Endothelial cell of umbilical vein (primary cell): ENCODE measurements at regions not wholly inside any gene's neighbourhood (a gene's known extent, or its start where the extent isn't known, plus 50 kb on each side); places are given as distances from the start of the nearest gene placed in this dataset.

Experiments
- BruUV-seq: library from RNA; stranded (reverse); fragments of 400-500 nt; replicated peaks from 2 replicates; lab custom pipeline; 2021; lab: Mats Ljungman, UMichigan
- CTCF ChIA-PET: fragments of 300-600, 350-600 bp; sonication (Branson Sonifier 250); formaldehyde crosslinking; loops from one replicate; lab custom pipeline; 2021; ENCODE audit warnings: antibody characterized with exemption, inconsistent platforms; lab: Charles Lee
- POLR2A ChIA-PET: fragments of 300-600, 350-600 bp; sonication (Branson Sonifier 250); formaldehyde crosslinking; loops from one replicate; lab custom pipeline; 2021; ENCODE audit warnings: antibody characterized with exemption, inconsistent platforms; lab: Charles Lee
- DNase-seq: peaks from one replicate; pipeline ENCODE4 v3.0.0-alpha.2; 2011; ENCODE audit warnings: low read depth, low spot score
- FAIRE-seq: peaks from 2 replicates; lab custom pipeline; 2011; peaks lifted over from hg19 to GRCh38; lab: Jason Lieb, UNC
- H2AFZ ChIP-seq: 2 replicates; pipeline ENCODE4 v1.6.0; 2012; ENCODE audit warnings: low read depth, low read length, control low read depth, inconsistent platforms
- H3K27ac ChIP-seq: 2 replicates; pipeline ENCODE4 v1.5.1; 2011; ENCODE audit warnings: low read depth, mild to moderate bottlenecking, control low read depth, low read length, moderate library complexity; ENCODE audit not compliant: insufficient read depth
- H3K27me3 ChIP-seq, 2 experiments: 2 replicates each; pipeline versions ENCODE4 v1.6.0 to v1.6.1; 2011; ENCODE audit warnings: low read length in 2 of 2, mixed read lengths in 1 of 2; ENCODE audit not compliant: control insufficient read depth in 2 of 2, insufficient read depth in 2 of 2
- H3K36me3 ChIP-seq, 2 experiments: 2 replicates in 1 of 2; 3 replicates in 1 of 2; pipeline ENCODE4 v1.5.1; 2011; ENCODE audit warnings: low read length in 2 of 2, mild to moderate bottlenecking in 1 of 2, moderate library complexity in 1 of 2; ENCODE audit not compliant: control insufficient read depth in 2 of 2, insufficient read depth in 2 of 2; ENCODE audit errors: extremely low read depth in 1 of 2
- H3K4me1 ChIP-seq: 3 replicates; pipeline ENCODE4 v1.5.1; 2011; ENCODE audit warnings: mild to moderate bottlenecking, low read length; ENCODE audit not compliant: control insufficient read depth, insufficient read depth; ENCODE audit errors: extremely low read depth
- H3K4me2 ChIP-seq: 2 replicates; pipeline ENCODE4 v1.6.1; 2011; ENCODE audit warnings: low read length, control low read depth, mixed read lengths; ENCODE audit not compliant: insufficient read depth
- H3K4me3 ChIP-seq, 3 experiments: fragments of 200-600 bp in 1 of 3; sonication (generic), shearing (Covaris generic) in 1 of 3; replicated peaks in 1 of 3; 2 replicates each; pipeline ENCODE4 v1.5.1; 2011 to 2016; ENCODE audit warnings: control low read depth in 3 of 3, low read length in 3 of 3, mild to moderate bottlenecking in 2 of 3, inconsistent platforms in 1 of 3, low read depth in 1 of 3, moderate library complexity in 1 of 3; ENCODE audit not compliant: insufficient read depth in 1 of 3
- H3K79me2 ChIP-seq: 2 replicates; pipeline ENCODE4 v1.6.0; 2012; ENCODE audit warnings: low read length, inconsistent platforms; ENCODE audit not compliant: control insufficient read depth, insufficient read depth
- H3K9ac ChIP-seq: replicated peaks from 2 replicates; pipeline ENCODE3; 2011; ENCODE audit warnings: low read length, control low read depth; ENCODE audit not compliant: insufficient read depth; ENCODE audit errors: extremely low read depth
- H3K9me1 ChIP-seq: replicated peaks from 3 replicates; pipeline ENCODE4 v1.6.0; 2011; ENCODE audit warnings: mild to moderate bottlenecking, low read length; ENCODE audit not compliant: control insufficient read depth, insufficient read depth; ENCODE audit errors: extremely low read depth
- H3K9me3 ChIP-seq: replicated peaks from 2 replicates; pipeline ENCODE4 v1.5.1; 2012; ENCODE audit warnings: low read length, inconsistent platforms; ENCODE audit not compliant: control insufficient read depth, insufficient read depth
- H4K20me1 ChIP-seq: replicated peaks from 2 replicates; pipeline ENCODE3; 2011; ENCODE audit warnings: mild to moderate bottlenecking, low read length; ENCODE audit not compliant: control insufficient read depth, insufficient read depth; ENCODE audit errors: extremely low read depth
- EZH2 ChIP-seq: IDR thresholded peaks from 2 replicates; pipeline ENCODE4 v1.6.1; 2012; ENCODE audit warnings: borderline replicate concordance, low read depth, mild to moderate bottlenecking, moderate library complexity, low read length, inconsistent platforms; ENCODE audit not compliant: severe bottlenecking
- FOS ChIP-seq: IDR thresholded peaks from 2 replicates; pipeline ENCODE4 v1.6.1; 2011; ENCODE audit warnings: mild to moderate bottlenecking, low read length, moderate library complexity, borderline replicate concordance; ENCODE audit not compliant: insufficient read depth
- GATA2 ChIP-seq: IDR thresholded peaks from 2 replicates; pipeline ENCODE4 v1.7.0; 2011; ENCODE audit warnings: low read depth, mild to moderate bottlenecking, moderate library complexity, mixed read lengths, low read length; ENCODE audit not compliant: insufficient read length, insufficient read depth
- JUN ChIP-seq: IDR thresholded peaks from 2 replicates; pipeline ENCODE4 v1.6.1; 2011; ENCODE audit warnings: borderline replicate concordance, low read depth; ENCODE audit not compliant: insufficient read length, insufficient read depth
- MYC ChIP-seq: IDR thresholded peaks from one replicate; pipeline ENCODE4 v1.6.1; 2011; ENCODE audit warnings: mild to moderate bottlenecking, low read depth, low read length
- POLR2A ChIP-seq: IDR thresholded peaks from 2 replicates; pipeline ENCODE4 v1.6.1; 2012; ENCODE audit warnings: low read depth, mild to moderate bottlenecking, control low read depth, low read length
- dilution Hi-C: fragments of 300-500 bp; cut with MboI; formaldehyde crosslinking; loops from one replicate; pipeline ENCODE4 v1.15.0; 2019; ENCODE audit warnings: low sequenced_read_pairs; ENCODE audit not compliant: extremely low pct_ligation_motif_present
- intact Hi-C: fragments of 100-400 bp; cut with micrococcal nuclease; formaldehyde crosslinking; loops from one replicate; pipeline ENCODE4 v1.10.0; 2022
- TF ChIP-seq, protein P1 (sequence below), 2 donors: IDR thresholded peaks; 1 replicate in 1 of 2; 2 replicates in 1 of 2; pipeline ENCODE4 v1.5.1; 2011; ENCODE audit warnings: low read length in 2 of 2, mild to moderate bottlenecking in 2 of 2, moderate library complexity in 2 of 2, control low read depth in 1 of 2, inconsistent platforms in 1 of 2, low read depth in 1 of 2; ENCODE audit not compliant: insufficient read depth in 1 of 2; ENCODE audit errors: extremely low read depth in 1 of 2
- TF ChIP-seq, protein P2 (sequence below): IDR thresholded peaks from 2 replicates; pipeline ENCODE4 v1.6.1; 2011; ENCODE audit not compliant: insufficient read depth, insufficient read length

DNA sequence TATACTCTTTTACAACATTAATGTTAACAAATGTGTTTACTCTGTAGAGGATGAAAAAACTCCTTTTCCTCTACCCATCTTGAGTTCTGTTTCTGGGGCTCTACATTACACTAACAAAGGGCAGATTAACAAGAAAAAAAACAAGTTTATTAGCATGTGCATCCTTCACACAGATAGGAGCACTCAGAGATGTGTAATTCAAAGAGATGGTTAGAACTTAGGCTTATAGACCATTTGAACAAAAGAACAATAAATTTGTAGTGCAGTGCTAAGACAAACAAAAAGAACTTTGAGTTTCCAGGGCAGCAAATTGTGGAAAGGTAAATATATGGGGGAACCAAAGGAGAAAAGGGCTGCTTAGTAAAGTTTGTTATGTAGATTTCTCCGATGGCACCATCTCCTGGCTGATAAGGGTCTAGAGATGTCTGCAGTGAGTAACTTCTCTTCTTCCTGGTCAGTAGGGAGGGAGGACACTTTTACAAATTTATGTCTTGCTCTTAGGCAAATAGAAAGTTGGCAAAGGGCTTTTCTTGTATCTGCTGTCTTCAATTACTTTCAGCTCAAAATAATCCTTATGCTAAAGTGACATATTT lies 1249.9 kb upstream of the TENM3 start:
- dilution Hi-C loops (no loop called here), intact Hi-C loops (no loop called here)
- Histone ChIP-seq H4K20me1 (no peaks in the 10 kb centered on the region), H3K27ac (no peak overlapping the region), H3K9me1 (no peaks in the 10 kb centered on the region), H3K36me3 (no peaks in the 10 kb centered on the region), H3K9ac (no peak overlapping the region), H3K9me3 (peaks cover 2% of the 10 kb centered on the region), H3K79me2 (no peaks in the 10 kb centered on the region), H3K4me2 (no peak overlapping the region), H3K4me1 (no peaks in the 10 kb centered on the region), H3K27me3 (no peaks in the 10 kb centered on the region), H2AFZ (no peak overlapping the region), H3K4me3 (no peak overlapping the region)
- ChIA-PET POLR2A (no interaction called here), CTCF (no interaction called here)
- no TSS peak for BruUV-seq
- DNase-seq: no peak
- FAIRE-seq: no peak
- TF ChIP-seq POLR2A: no peak

DNA sequence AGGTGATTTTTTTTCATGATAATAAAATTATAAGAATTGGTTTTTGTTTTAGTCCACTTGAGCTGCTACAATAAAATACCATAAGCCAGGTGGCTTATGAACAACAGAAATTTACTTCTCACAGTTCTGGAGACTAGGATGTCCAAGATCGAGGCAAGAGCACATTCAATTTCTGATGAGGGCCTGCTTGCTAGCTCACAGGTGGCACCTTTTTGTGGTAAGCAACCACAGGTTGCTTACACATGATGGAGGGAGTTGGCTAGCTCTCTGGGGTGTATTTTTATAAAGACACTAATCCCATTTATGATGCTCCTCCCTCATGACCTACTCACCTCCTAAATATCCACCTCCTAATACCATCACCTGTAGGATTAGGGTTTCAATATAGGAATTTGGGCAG lies 1248.5 kb upstream of the TENM3 start:
- no peaks in the 10 kb centered on the region for H3K27me3 ChIP-seq
- ChIA-PET POLR2A (no interaction called here), CTCF (no interaction called here)
- H3K9me3 ChIP-seq: peaks cover 2% of the 10 kb centered on the region
- no peaks in the 10 kb centered on the region for H3K79me2 ChIP-seq
- no peak overlapping the region for H2AFZ ChIP-seq
- H3K27ac ChIP-seq: no peak overlapping the region
- dilution Hi-C loops: no loop called here
- intact Hi-C loops: no loop called here
- DNase-seq (no peak), FAIRE-seq (no peak)
- H3K4me2 ChIP-seq: no peak overlapping the region
- BruUV-seq: no TSS peak
- H3K36me3 ChIP-seq: no peaks in the 10 kb centered on the region
- no peak overlapping the region for H3K9ac ChIP-seq
- no peaks in the 10 kb centered on the region for H3K4me1 ChIP-seq
- no peaks in the 10 kb centered on the region for H4K20me1 ChIP-seq
- TF ChIP-seq, protein P1, sequence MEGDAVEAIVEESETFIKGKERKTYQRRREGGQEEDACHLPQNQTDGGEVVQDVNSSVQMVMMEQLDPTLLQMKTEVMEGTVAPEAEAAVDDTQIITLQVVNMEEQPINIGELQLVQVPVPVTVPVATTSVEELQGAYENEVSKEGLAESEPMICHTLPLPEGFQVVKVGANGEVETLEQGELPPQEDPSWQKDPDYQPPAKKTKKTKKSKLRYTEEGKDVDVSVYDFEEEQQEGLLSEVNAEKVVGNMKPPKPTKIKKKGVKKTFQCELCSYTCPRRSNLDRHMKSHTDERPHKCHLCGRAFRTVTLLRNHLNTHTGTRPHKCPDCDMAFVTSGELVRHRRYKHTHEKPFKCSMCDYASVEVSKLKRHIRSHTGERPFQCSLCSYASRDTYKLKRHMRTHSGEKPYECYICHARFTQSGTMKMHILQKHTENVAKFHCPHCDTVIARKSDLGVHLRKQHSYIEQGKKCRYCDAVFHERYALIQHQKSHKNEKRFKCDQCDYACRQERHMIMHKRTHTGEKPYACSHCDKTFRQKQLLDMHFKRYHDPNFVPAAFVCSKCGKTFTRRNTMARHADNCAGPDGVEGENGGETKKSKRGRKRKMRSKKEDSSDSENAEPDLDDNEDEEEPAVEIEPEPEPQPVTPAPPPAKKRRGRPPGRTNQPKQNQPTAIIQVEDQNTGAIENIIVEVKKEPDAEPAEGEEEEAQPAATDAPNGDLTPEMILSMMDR (IDR thresholded peaks at IDR 0.05; ENCODE audit: extremely low read depth in 1 of 2, insufficient read depth in 1 of 2, low read depth in 1 of 2, low read length in 2 of 2): no peak
- TF ChIP-seq MYC: no peak
- TF ChIP-seq, protein P2, sequence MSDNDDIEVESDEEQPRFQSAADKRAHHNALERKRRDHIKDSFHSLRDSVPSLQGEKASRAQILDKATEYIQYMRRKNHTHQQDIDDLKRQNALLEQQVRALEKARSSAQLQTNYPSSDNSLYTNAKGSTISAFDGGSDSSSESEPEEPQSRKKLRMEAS: no peak
- no peak for TF ChIP-seq POLR2A
- TF ChIP-seq GATA2: no peak
- TF ChIP-seq FOS: no peak
- TF ChIP-seq EZH2: no peak
- TF ChIP-seq JUN: no peak
- no peaks in the 10 kb centered on the region for H3K9me1 ChIP-seq
- H3K4me3 ChIP-seq: no peak overlapping the region
